Ascending aorta (tissue), 2 donors: ENCODE measurements at regions not wholly inside any gene's neighbourhood (a gene's known extent, or its start where the extent isn't known, plus 50 kb on each side); places are given as distances from the start of the nearest gene placed in this dataset.

Experiments used
- DNase-seq, 2 donors: peaks; one replicate each; pipeline ENCODE4 v3.0.0-alpha.2; 2019; ENCODE audit warnings: low spot score in 2 of 2
- H3K27ac ChIP-seq, 2 donors: fragments of 200-600 bp; sonication (generic); one replicate each; pipeline ENCODE4 v1.5.1; 2016 to 2017; ENCODE audit warnings: mild to moderate bottlenecking in 1 of 2
- H3K27me3 ChIP-seq: fragments of 200-600 bp; sonication (generic); one replicate; pipeline ENCODE4 v1.5.1; 2017
- H3K36me3 ChIP-seq, 2 donors: fragments of 200-600 bp; sonication (generic); one replicate each; pipeline ENCODE4 v1.5.1; 2016
- H3K4me1 ChIP-seq, 2 donors: fragments of 200-600 bp; sonication (generic); one replicate each; pipeline ENCODE4 v1.5.1; 2016 to 2017; ENCODE audit warnings: mild to moderate bottlenecking in 1 of 2
- H3K4me3 ChIP-seq, 2 donors: fragments of 200-600 bp; sonication (generic); one replicate each; pipeline ENCODE4 v1.5.1; 2016 to 2017; ENCODE audit warnings: mild to moderate bottlenecking in 1 of 2
- H3K9me3 ChIP-seq, 2 donors: fragments of 200-600 bp; sonication (generic); one replicate each; pipeline ENCODE4 v1.5.1; 2016
- CTCF ChIP-seq, 3 experiments: fragments of 200-600 bp in 2 of 3; fragments of 450-650 bp in 1 of 3; sonication (generic) in 2 of 3; IDR thresholded peaks; one replicate each; pipeline ENCODE4 v1.5.1; 2016 to 2019; ENCODE audit warnings: antibody characterized with exemption in 3 of 3, mild to moderate bottlenecking in 1 of 3, moderate library complexity in 1 of 3
- intact Hi-C: fragments of 100-400 bp; cut with DNase I; formaldehyde crosslinking; loops from one replicate; pipeline ENCODE4 v1.15.1; 2023

GRCh38 chr16:5944971-5945370, 847.4 kb upstream of the EEF2KMT start:
- no peaks in the 10 kb centered on the region for H3K36me3 ChIP-seq
- intact Hi-C loops = no loop called here
- no peak for DNase-seq
- H3K4me1 ChIP-seq = no peaks in the 10 kb centered on the region
- no peaks in the 10 kb centered on the region for H3K27me3 ChIP-seq
- H3K4me3 ChIP-seq = no peak overlapping the region
- peaks cover 0 to 4% of the 10 kb centered on the region in 2 donors for H3K9me3 ChIP-seq
- H3K27ac ChIP-seq = no peak overlapping the region
- no peak for TF ChIP-seq CTCF (IDR thresholded peaks at IDR 0.05)

GRCh38 chr16:5938607-5939006, 841.0 kb upstream of the EEF2KMT start:
- Histone ChIP-seq H3K4me1 (no peaks in the 10 kb centered on the region), H3K4me3 (no peak overlapping the region), H3K27ac (no peak overlapping the region), H3K27me3 (no peaks in the 10 kb centered on the region), H3K36me3 (no peaks in the 10 kb centered on the region), H3K9me3 (peaks cover 3 to 4% of the 10 kb centered on the region in 2 donors)
- no peak for DNase-seq
- intact Hi-C loops = no loop called here
- TF ChIP-seq CTCF (IDR thresholded peaks at IDR 0.05) = no peak

- H3K27me3 ChIP-seq = no peaks in the 10 kb centered on the region
- no peak overlapping the region for H3K4me3 ChIP-seq
- no peaks in the 10 kb centered on the region for H3K36me3 ChIP-seq
- TF ChIP-seq CTCF (IDR thresholded peaks at IDR 0.05) = no peak
- no peaks in the 10 kb centered on the region for H3K9me3 ChIP-seq
- H3K4me1 ChIP-seq = no peaks in the 10 kb centered on the region
- no peak for DNase-seq
- intact Hi-C loops = no loop called here
- no peak overlapping the region for H3K27ac ChIP-seq
Observed at GRCh38 chr16:5932906-5933305, 835.3 kb upstream of the EEF2KMT start.

- no peaks in the 10 kb centered on the region for H3K4me1 ChIP-seq
- H3K9me3 ChIP-seq = no peaks in the 10 kb centered on the region
- no peak overlapping the region for H3K4me3 ChIP-seq
- intact Hi-C loops = no loop called here
- no peaks in the 10 kb centered on the region for H3K36me3 ChIP-seq
- H3K27ac ChIP-seq = no peak overlapping the region
- TF ChIP-seq CTCF (IDR thresholded peaks at IDR 0.05) = no peak
- no peak for DNase-seq
- H3K27me3 ChIP-seq = no peaks in the 10 kb centered on the region
Observed at GRCh38 chr16:5928476-5929065, 831.0 kb upstream of the EEF2KMT start.

GRCh38 chr16:5925850-5926249, 828.3 kb upstream of the EEF2KMT start:
- H3K36me3 ChIP-seq = no peaks in the 10 kb centered on the region
- DNase-seq = no peak
- no peak overlapping the region for H3K4me3 ChIP-seq
- TF ChIP-seq CTCF (IDR thresholded peaks at IDR 0.05) = no peak
- no peaks in the 10 kb centered on the region for H3K27me3 ChIP-seq
- no peaks in the 10 kb centered on the region for H3K4me1 ChIP-seq
- intact Hi-C loops = no loop called here
- no peak overlapping the region for H3K27ac ChIP-seq
- H3K9me3 ChIP-seq = no peaks in the 10 kb centered on the region

GRCh38 chr16:5922686-5923085, 825.1 kb upstream of the EEF2KMT start:
- no peak for DNase-seq
- no peak for TF ChIP-seq CTCF (IDR thresholded peaks at IDR 0.05)
- H3K4me3 ChIP-seq = no peak overlapping the region
- intact Hi-C loops = no loop called here
- H3K4me1 ChIP-seq = no peaks in the 10 kb centered on the region
- no peaks in the 10 kb centered on the region for H3K27me3 ChIP-seq
- no peaks in the 10 kb centered on the region for H3K36me3 ChIP-seq
- H3K9me3 ChIP-seq = no peaks in the 10 kb centered on the region
- H3K27ac ChIP-seq = no peak overlapping the region
